Testis (tissue), 2 donors: ENCODE measurements at regions not wholly inside any gene's neighbourhood (a gene's known extent, or its start where the extent isn't known, plus 50 kb on each side); places are given as distances from the start of the nearest gene placed in this dataset.
A peak's percentile ranks its signal among the peaks of the same experiment; 100 is the strongest.

ENCODE experiments used
- DNase-seq: peaks from one replicate; pipeline ENCODE4 v3.0.0-alpha.2; 2019
- H3K27ac ChIP-seq, 2 donors: fragments of 200-600 bp; sonication (generic); one replicate each; pipeline ENCODE4 v1.5.1; 2019
- H3K27me3 ChIP-seq: fragments of 200-600 bp; sonication (generic); one replicate; pipeline ENCODE4 v1.5.1; 2019
- H3K36me3 ChIP-seq: fragments of 200-600 bp; sonication (generic); one replicate; pipeline ENCODE4 v1.5.1; 2017; ENCODE audit warnings: low read depth; ENCODE audit errors: missing control alignments
- H3K4me1 ChIP-seq: fragments of 200-600 bp; sonication (generic); one replicate; pipeline ENCODE4 v1.5.1; 2019
- H3K4me3 ChIP-seq, 2 donors: fragments of 200-600 bp; sonication (generic); one replicate each; pipeline ENCODE4 v1.5.1; 2017 to 2019
- H3K9me3 ChIP-seq: fragments of 200-600 bp; sonication (generic); one replicate; pipeline ENCODE4 v1.5.1; 2017
- POLR2A ChIP-seq: fragments of 450-650 bp; IDR thresholded peaks from one replicate; pipeline ENCODE4 v1.6.1; 2017; ENCODE audit warnings: antibody characterized with exemption, mild to moderate bottlenecking, moderate library complexity
- WGBS, 2 donors: methylation state at CpG; one replicate each; pipeline ENCODE4 v1.1.5; 2018; 5-methylcytosine and 5-hydroxymethylcytosine counted together
- intact Hi-C: fragments of 100-400 bp; cut with DNase I; formaldehyde crosslinking; loops from one replicate; pipeline ENCODE4 v1.15.1; 2023; ENCODE audit warnings: low total_unique reads
- TF ChIP-seq, protein P1 (sequence below), 3 experiments: fragments of 450-650 bp in 2 of 3; fragments of 200-600 bp in 1 of 3; sonication (generic) in 1 of 3; IDR thresholded peaks; one replicate each; pipeline ENCODE4 v1.5.1; 2016 to 2019; ENCODE audit warnings: antibody characterized with exemption in 3 of 3, mild to moderate bottlenecking in 2 of 3, moderate library complexity in 1 of 3

DNA sequence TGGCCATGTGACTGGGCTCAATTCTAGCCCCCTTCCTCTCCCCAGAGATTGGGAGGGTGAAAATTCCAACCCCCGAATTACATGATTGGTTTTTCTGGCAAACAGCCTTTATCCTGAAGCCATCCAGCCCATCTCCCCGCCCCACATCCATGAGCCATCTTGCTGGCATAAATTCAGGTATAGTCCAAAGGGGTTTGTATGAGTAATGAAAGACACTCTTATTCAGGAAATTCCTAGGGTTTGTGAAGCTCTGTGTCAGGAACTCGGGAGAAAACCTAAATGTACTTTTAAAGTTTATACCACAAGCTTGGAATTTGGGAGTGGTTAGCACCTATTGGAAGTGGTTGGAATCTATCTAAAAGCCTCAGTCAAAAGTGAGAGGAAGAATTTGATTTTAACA, 80.6 kb upstream of the SIMC1 start:
- H3K27ac ChIP-seq, result no peak overlapping the region
- no peak for TF ChIP-seq POLR2A
- TF ChIP-seq, protein P1, sequence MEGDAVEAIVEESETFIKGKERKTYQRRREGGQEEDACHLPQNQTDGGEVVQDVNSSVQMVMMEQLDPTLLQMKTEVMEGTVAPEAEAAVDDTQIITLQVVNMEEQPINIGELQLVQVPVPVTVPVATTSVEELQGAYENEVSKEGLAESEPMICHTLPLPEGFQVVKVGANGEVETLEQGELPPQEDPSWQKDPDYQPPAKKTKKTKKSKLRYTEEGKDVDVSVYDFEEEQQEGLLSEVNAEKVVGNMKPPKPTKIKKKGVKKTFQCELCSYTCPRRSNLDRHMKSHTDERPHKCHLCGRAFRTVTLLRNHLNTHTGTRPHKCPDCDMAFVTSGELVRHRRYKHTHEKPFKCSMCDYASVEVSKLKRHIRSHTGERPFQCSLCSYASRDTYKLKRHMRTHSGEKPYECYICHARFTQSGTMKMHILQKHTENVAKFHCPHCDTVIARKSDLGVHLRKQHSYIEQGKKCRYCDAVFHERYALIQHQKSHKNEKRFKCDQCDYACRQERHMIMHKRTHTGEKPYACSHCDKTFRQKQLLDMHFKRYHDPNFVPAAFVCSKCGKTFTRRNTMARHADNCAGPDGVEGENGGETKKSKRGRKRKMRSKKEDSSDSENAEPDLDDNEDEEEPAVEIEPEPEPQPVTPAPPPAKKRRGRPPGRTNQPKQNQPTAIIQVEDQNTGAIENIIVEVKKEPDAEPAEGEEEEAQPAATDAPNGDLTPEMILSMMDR (IDR thresholded peaks at IDR 0.05), result no peak
- H3K4me3 ChIP-seq, result no peak overlapping the region
- no peaks in the 10 kb centered on the region for H3K36me3 ChIP-seq
- DNase-seq, result no peak
- no peaks in the 10 kb centered on the region for H3K9me3 ChIP-seq
- H3K4me1 ChIP-seq, result peaks cover 4% of the 10 kb centered on the region
- H3K27me3 ChIP-seq, result no peaks in the 10 kb centered on the region
- WGBS, 2 donors, result 78 to 87% methylated on average over 3 of the region's 3 CpGs
- intact Hi-C loops, result no loop called here

DNA sequence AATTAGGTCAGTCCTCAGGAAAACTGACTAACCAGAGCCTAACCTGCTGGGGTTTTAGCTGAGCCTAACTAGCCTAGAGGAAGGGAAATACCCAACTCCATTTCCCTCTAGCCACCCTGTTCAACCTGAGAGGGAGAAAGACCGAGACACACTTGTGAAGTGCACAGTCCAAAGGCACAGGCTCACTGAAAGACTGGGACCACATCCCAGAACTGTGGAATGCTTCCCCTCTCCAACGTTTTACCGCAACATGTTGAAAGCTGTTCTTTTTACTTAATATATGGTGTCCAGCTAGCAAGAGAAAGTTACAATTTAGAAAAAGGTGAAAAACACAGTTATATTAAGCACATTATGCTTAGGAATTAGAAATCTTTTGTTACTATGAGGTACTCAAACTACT, 76.8 kb upstream of the SIMC1 start:
- Histone ChIP-seq H3K4me1 (no peaks in the 10 kb centered on the region), H3K9me3 (no peaks in the 10 kb centered on the region), H3K4me3 (no peak overlapping the region), H3K27ac (no peak overlapping the region), H3K27me3 (no peaks in the 10 kb centered on the region), H3K36me3 (no peaks in the 10 kb centered on the region)
- WGBS, 2 donors, result 67 to 85% methylated on average over 3 of the region's 3 CpGs
- TF ChIP-seq, protein P1 (IDR thresholded peaks at IDR 0.05), result no peak
- no peak for TF ChIP-seq POLR2A
- intact Hi-C loops, result no loop called here
- no peak for DNase-seq

DNA sequence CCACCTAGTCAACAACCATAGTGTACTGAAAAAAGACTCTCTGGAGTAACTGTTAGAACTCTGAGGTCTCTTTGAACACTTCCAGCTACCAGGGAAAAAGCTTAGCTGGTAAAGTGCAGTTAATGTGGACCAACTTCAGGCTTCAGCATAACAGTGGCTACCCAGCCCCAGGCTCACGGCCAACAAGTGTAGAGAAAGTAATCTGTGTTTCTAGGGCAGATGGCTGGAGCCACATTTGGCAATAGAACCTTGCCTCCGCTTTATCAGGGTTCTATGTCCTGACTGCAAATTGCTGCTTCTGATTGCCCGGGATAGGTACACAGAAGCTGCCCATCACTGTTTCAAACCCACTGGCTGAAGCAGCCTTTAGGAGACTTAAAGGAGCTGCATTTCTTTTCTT, 76.0 kb upstream of the SIMC1 start:
- H3K36me3 ChIP-seq, result no peaks in the 10 kb centered on the region
- DNase-seq, result peak; percentile 66
- H3K4me1 ChIP-seq, result no peaks in the 10 kb centered on the region
- H3K27ac ChIP-seq, result no peak overlapping the region
- H3K4me3 ChIP-seq, result no peak overlapping the region
- WGBS, 2 donors, result 38 to 60% methylated on average over 3 of the region's 3 CpGs
- H3K27me3 ChIP-seq, result no peaks in the 10 kb centered on the region
- TF ChIP-seq POLR2A, result no peak
- TF ChIP-seq, protein P1 (IDR thresholded peaks at IDR 0.05), result no peak
- H3K9me3 ChIP-seq, result no peaks in the 10 kb centered on the region
- intact Hi-C loops, result no loop called here

DNA sequence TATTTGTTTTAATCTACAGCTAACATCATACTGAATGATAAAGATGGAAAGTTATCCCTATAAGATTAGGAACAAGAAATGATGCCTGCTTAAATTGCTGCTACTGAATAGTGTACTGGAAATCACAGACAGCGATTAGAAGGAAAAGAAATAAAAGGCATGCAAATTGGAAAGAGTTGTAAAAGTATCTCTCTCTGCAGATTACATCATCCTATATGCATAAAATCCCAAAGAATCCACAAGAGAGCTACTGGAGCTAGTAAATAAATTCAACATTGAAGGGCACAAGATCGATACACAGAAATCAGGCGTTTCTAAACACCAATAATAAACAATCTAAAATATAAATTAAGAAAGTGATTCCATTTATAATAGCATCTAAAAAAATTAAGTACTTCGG, 75.3 kb upstream of the SIMC1 start:
- intact Hi-C loops, result no loop called here
- 86 to 89% methylated on average over 4 of the region's 4 CpGs for WGBS, 2 donors
- Histone ChIP-seq H3K4me1 (no peaks in the 10 kb centered on the region), H3K36me3 (no peaks in the 10 kb centered on the region), H3K9me3 (no peaks in the 10 kb centered on the region), H3K27me3 (no peaks in the 10 kb centered on the region), H3K27ac (no peak overlapping the region), H3K4me3 (no peak overlapping the region)
- no peak for DNase-seq
- no peak for TF ChIP-seq POLR2A
- TF ChIP-seq, protein P1 (IDR thresholded peaks at IDR 0.05), result no peak

DNA sequence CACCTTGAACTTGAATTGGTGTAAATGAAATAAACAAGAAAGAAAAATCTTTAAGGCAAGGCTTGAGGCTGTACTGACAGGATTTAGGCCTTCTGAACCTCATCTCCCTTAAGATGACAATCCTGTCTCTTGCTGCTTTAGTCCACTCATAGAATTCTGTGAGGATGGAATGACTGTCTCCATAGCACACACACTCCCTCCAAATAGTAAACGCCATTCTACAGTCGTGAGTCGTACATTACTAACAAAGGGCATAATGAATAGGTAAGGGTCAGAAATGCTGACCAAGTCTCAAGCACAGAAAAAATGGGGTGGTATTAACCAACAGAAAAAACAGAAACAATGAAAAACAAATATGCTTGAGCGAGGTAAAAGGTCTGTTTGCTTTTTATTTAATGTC, 71.8 kb upstream of the SIMC1 start:
- Histone ChIP-seq H3K9me3 (no peaks in the 10 kb centered on the region), H3K4me3 (no peak overlapping the region), H3K27me3 (no peaks in the 10 kb centered on the region), H3K4me1 (no peaks in the 10 kb centered on the region), H3K36me3 (no peaks in the 10 kb centered on the region), H3K27ac (no peak overlapping the region)
- no peak for DNase-seq
- intact Hi-C loops, result no loop called here
- TF ChIP-seq, protein P1 (IDR thresholded peaks at IDR 0.05), result no peak
- WGBS, 2 donors, result 89 to 90% methylated on average over 4 of the region's 4 CpGs
